Heart left ventricle (tissue), 16 donors: ENCODE measurements at regions not wholly inside any gene's neighbourhood (a gene's known extent, or its start where the extent isn't known, plus 50 kb on each side); places are given as distances from the start of the nearest gene placed in this dataset.

Source experiments
- ATAC-seq, 4 donors: fragments of 200-7000 bp; cut with Tn5 transposase; one replicate each; pipeline ENCODE4 v1.9.1; 2020 to 2022; ENCODE audit warnings: moderate library complexity in 4 of 4, mild to moderate bottlenecking in 3 of 4, moderate number of reproducible peaks in 1 of 4
- DNase-seq, 5 donors: peaks; one replicate each; pipeline ENCODE4 v3.0.0-alpha.2; 2020
- H3K27ac ChIP-seq, 12 donors: fragments of 200-600 bp; sonication (generic) in 4 of 12; one replicate each; pipeline versions ENCODE4 v1.5.0 to v1.8.0; 2016 to 2022; ENCODE audit warnings: mild to moderate bottlenecking in 2 of 12
- H3K27me3 ChIP-seq, 9 donors: fragments of 200-600 bp; sonication (generic) in 2 of 9; one replicate each; pipeline versions ENCODE4 v1.5.1 to v1.8.0; 2016 to 2022; ENCODE audit warnings: mild to moderate bottlenecking in 3 of 9
- H3K36me3 ChIP-seq, 9 donors: fragments of 200-600 bp; sonication (generic) in 2 of 9; one replicate each; pipeline versions ENCODE4 v1.5.0 to v1.8.0; 2018 to 2022; ENCODE audit warnings: mild to moderate bottlenecking in 2 of 9
- H3K4me1 ChIP-seq, 12 donors: fragments of 200-600 bp; sonication (generic) in 4 of 12; one replicate each; pipeline versions ENCODE4 v1.5.0 to v1.8.0; 2016 to 2022; ENCODE audit warnings: mild to moderate bottlenecking in 3 of 12
- H3K4me3 ChIP-seq, 12 donors: fragments of 200-600 bp; sonication (generic) in 4 of 12; one replicate each; pipeline versions ENCODE4 v1.5.0 to v1.8.0; 2017 to 2022; ENCODE audit warnings: mild to moderate bottlenecking in 9 of 12, moderate library complexity in 4 of 12
- H3K9me3 ChIP-seq, 12 donors: fragments of 200-600 bp; sonication (generic) in 4 of 12; one replicate each; pipeline versions ENCODE4 v1.5.0 to v1.8.0; 2016 to 2022; ENCODE audit warnings: mild to moderate bottlenecking in 1 of 12
- POLR2A ChIP-seq, 2 donors: fragments of 450-650 bp; IDR thresholded peaks; one replicate each; pipeline ENCODE4 v1.6.1; 2017; ENCODE audit warnings: antibody characterized with exemption in 2 of 2, mild to moderate bottlenecking in 2 of 2, moderate library complexity in 2 of 2
- WGBS, 4 donors: extraction: QIAGEN DNeasy Blood & Tissue Kit in 2 of 4; methylation state at CpG; one replicate each; pipeline versions ENCODE4 v1.1.5 to v1.1.7; 2013 to 2018; 5-methylcytosine and 5-hydroxymethylcytosine counted together
- intact Hi-C, 10 donors: fragments of 100-400 bp; cut with DNase I; formaldehyde crosslinking; loops; one replicate each; pipeline versions ENCODE4 v1.11.1 to v1.14.2; 2022
- TF ChIP-seq, protein P1 (sequence below), 12 donors: fragments of 200-600 bp; sonication (generic) in 4 of 12; IDR thresholded peaks; one replicate each; pipeline versions ENCODE4 v1.5.0 to v1.8.0; 2018 to 2022; ENCODE audit warnings: antibody characterized with exemption in 12 of 12, mild to moderate bottlenecking in 5 of 12
- donor health status: ischemic (EF 13 %, LVEDD 7.1; RV severe dilation, severe dysfunction).
- donor health status: healthy with polysubstance abuse.
- donor health status: DM: no; HTN: yes; CAD: no.
- donor health status: DM: no; HTN: no; CAD: no.
- donor health status: ischemic (EF 25% LVEDD 6.9; RV normal size, moderate dysfunction).
- donor health status: ischemic (EF 25% LVEDD 5.7; RV mildly dilated, moderate dysfunction).
- donor health status: healthy.
- donor health status: DM: yes; HTN: yes; CAD: no.
- donor health status: ischemic (EF 35%, LVEDD 5.7; RV mildly dilated, moderate dysfunction).
- donor health status: nonischemic (EF 11% LVEDD 7.7; RV severe dilation, severe dysfunction).
- donor health status: DM: yes; HTN: yes; CAD: no.
- donor health status: PGD.
- donor health status: ischemic (EF 29% LVEDD 5.4; RV normal size, mild dysfunction).
- donor health status: nonischemic (EF 23%, LVEDD 6.1; RV moderate dilation, normal function).

DNA sequence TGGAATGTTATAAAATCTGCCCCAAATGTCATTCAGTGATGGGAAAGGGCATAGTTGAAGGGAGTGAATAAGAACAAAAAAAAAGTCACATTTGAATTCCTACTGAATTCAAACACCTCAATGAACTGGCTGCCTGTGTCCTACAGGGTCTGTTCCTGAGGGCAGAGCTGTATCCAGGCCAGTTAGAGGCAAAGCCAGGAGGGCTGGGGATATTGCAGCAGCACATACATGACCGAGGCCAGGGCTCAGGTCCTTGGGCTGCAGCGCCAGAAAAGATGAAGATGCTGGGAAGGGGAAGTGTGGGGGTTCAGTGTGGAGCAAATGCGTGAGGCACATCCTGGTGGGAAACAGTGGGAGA lies 449.2 kb downstream of the SIPA1L2 start:
- intact Hi-C loops, result no loop called here
- no peaks in the 10 kb centered on the region for H3K36me3 ChIP-seq
- H3K27ac ChIP-seq, result no peak overlapping the region
- TF ChIP-seq, protein P1, sequence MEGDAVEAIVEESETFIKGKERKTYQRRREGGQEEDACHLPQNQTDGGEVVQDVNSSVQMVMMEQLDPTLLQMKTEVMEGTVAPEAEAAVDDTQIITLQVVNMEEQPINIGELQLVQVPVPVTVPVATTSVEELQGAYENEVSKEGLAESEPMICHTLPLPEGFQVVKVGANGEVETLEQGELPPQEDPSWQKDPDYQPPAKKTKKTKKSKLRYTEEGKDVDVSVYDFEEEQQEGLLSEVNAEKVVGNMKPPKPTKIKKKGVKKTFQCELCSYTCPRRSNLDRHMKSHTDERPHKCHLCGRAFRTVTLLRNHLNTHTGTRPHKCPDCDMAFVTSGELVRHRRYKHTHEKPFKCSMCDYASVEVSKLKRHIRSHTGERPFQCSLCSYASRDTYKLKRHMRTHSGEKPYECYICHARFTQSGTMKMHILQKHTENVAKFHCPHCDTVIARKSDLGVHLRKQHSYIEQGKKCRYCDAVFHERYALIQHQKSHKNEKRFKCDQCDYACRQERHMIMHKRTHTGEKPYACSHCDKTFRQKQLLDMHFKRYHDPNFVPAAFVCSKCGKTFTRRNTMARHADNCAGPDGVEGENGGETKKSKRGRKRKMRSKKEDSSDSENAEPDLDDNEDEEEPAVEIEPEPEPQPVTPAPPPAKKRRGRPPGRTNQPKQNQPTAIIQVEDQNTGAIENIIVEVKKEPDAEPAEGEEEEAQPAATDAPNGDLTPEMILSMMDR (IDR thresholded peaks at IDR 0.05), result no peak
- TF ChIP-seq POLR2A (IDR thresholded peaks at IDR 0.05), result no peak
- WGBS, 4 donors, result 90 to 95% (median 91%) methylated on average over 3 of the region's 3 CpGs
- peaks cover 0 to 6% (median 0%) of the 10 kb centered on the region in 12 donors for H3K4me1 ChIP-seq
- no peaks in the 10 kb centered on the region for H3K9me3 ChIP-seq
- H3K4me3 ChIP-seq, result no peak overlapping the region
- DNase-seq (no peak), ATAC-seq (no peak)
- H3K27me3 ChIP-seq, result peaks cover 0 to under 1% (median 0%) of the 10 kb centered on the region in 9 donors

DNA sequence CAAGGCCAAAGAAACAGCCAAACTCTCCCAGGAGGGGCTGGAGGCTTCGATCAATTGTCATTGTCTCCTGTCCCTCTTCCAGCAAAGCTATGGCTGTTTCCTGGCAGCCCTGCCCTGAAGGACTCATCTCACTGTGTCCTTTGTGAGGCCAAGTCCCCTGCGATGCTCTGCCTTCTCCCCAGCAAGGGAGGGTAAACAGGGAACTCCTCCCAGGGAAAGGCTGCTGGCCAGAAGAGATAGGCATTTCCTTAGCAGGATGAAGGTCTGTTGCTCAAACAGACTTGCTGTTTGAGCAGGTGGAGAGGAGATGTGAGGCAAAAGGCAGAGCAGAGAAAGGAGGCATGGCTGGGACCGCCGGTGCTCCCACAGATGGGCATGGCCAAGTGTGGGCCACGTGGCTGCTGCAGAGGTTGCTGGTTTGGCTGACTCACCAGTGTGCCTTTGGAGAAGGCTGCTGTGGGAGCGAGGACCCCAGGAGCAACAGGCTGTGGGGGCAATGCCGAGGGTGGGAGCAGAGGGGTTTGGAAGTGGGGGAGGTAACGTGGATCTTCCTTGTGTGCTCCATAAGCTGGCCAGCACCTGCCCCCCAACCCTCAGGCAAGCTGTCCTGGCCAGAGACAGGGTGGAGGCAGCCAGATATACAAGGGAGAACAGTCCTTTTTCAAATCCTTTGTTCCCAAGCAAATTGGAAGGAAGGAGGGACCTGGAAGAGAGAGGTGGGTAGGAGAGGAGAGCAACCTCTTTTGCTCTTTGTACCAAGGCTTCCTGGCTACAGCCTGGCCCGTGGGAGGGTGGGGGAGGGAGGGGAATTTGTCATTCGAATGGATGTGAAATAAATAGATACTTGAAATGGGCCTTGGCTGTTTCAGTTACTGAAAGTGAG lies 449.8 kb downstream of the SIPA1L2 start:
- Histone ChIP-seq H3K27ac (no peak overlapping the region), H3K27me3 (peaks cover 0 to 3% (median 0%) of the 10 kb centered on the region in 9 donors), H3K36me3 (no peaks in the 10 kb centered on the region), H3K4me1 (peaks cover 0 to 6% (median 0%) of the 10 kb centered on the region in 12 donors), H3K9me3 (no peaks in the 10 kb centered on the region), H3K4me3 (no peak overlapping the region)
- no peak for DNase-seq
- no peak for ATAC-seq
- WGBS, 4 donors, result 68 to 75% (median 74%) methylated on average over 8 to 10 of the region's 10 CpGs
- intact Hi-C loops, result no loop called here
- TF ChIP-seq, protein P1 (IDR thresholded peaks at IDR 0.05), result no peak
- TF ChIP-seq POLR2A (IDR thresholded peaks at IDR 0.05), result no peak

DNA sequence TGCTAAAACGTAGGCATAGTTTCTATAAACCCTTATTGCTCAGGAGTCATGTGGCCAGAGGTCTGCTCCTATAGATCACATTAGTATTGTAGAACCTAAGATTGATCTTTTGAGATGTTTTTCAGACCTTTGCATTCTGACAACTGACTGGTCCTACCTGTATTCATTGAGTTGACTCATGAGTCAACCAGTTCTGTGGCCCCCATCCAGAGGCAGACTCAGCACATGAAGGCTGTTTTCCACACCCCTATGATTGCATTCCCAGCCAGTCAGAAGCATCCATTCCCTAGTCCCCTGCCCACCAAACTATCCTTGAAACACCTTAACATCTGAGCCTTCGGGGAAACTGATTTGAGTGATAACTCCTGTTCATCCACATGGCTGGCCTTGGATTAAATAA lies 451.7 kb downstream of the SIPA1L2 start:
- Histone ChIP-seq H3K9me3 (no peaks in the 10 kb centered on the region), H3K4me3 (no peak overlapping the region), H3K27ac (no peak overlapping the region), H3K4me1 (peaks cover 0 to 6% (median 0%) of the 10 kb centered on the region in 12 donors), H3K27me3 (peaks cover 0 to 3% (median 0%) of the 10 kb centered on the region in 9 donors), H3K36me3 (no peaks in the 10 kb centered on the region)
- DNase-seq (no peak), ATAC-seq (no peak)
- intact Hi-C loops, result no loop called here
- TF ChIP-seq, protein P1 (IDR thresholded peaks at IDR 0.05), result no peak
- no peak for TF ChIP-seq POLR2A (IDR thresholded peaks at IDR 0.05)
- 94 to 98% (median 96%) methylated on average over 2 of the region's 2 CpGs for WGBS, 4 donors

DNA sequence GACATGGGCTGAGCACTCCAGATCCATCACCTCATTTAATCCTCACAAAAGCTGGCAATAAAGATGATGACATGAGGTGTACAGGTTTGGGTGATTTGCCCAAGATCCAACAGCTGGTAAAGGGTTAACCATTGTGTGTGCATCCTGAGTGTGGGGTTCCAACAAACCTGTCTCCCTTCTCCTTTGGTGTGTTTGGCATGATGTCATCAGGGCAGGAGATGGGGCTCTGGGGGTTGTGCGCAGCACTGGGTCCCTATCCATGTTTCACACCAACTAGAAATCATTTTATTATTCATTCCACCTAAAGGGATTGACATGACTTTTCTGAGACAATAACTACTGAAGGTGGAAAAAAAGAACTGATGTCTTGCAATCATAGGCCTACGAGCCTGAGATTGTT lies 452.5 kb downstream of the SIPA1L2 start:
- no peak overlapping the region for H3K27ac ChIP-seq
- WGBS, 4 donors, result 97 to 98% (median 98%) methylated on average over 2 of the region's 2 CpGs
- intact Hi-C loops, result no loop called here

More for the DNA sequence above, 452.5 kb downstream of the SIPA1L2 start:
- Histone ChIP-seq H3K9me3 (no peaks in the 10 kb centered on the region), H3K27me3 (peaks cover 0 to 3% (median 0%) of the 10 kb centered on the region in 9 donors), H3K4me1 (peaks cover 0 to 6% (median 0%) of the 10 kb centered on the region in 12 donors), H3K4me3 (no peak overlapping the region), H3K36me3 (no peaks in the 10 kb centered on the region)
- DNase-seq (no peak), ATAC-seq (no peak)
- TF ChIP-seq, protein P1 (IDR thresholded peaks at IDR 0.05), result no peak
- no peak for TF ChIP-seq POLR2A (IDR thresholded peaks at IDR 0.05)
